ENCODE measurements at regions not wholly inside any gene's neighbourhood (a gene's known extent, or its start where the extent isn't known, plus 50 kb on each side); places are given as distances from the start of the nearest gene placed in this dataset.

DNA sequence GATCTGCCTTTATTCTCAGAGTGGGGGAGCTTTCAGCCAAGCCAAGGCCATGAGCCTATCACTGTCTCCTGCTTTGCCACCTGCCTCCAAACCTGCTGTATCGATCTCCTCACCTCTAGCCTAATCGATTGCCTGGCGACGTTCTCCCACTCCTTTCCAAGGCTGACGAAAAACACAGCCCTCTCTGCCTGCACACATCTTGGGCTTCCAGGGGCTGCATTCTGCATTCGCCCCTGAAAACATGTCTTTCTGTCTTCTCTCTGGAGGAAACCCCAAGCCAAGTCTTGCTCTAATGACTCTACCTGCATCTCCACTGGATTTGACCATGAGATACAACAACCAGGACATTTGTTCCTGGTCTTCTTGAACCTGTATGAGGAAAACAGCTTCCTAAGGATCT is 540.7 kb downstream of the BCL11B start:
- no peak for DNase-seq (ENCODE audit: low spot score)
- Mint-ChIP-seq H3K9me3 (peaks cover 28% of the 10 kb centered on the region), H3K36me3 (no peaks in the 10 kb centered on the region), H3K4me3 (no peak overlapping the region), H3K4me1 (no peaks in the 10 kb centered on the region), H3K27me3 (ENCODE audit: low read depth) (no peaks in the 10 kb centered on the region), H3K27ac (no peak overlapping the region)
- no peak for ATAC-seq
- TF ChIP-seq ZNF317 (CRISPR knock-in tag; IDR thresholded peaks at IDR 0.05; ENCODE audit: borderline replicate concordance, low read depth), result no peak
- no peak for TF ChIP-seq MYBL2 (CRISPR knock-in tag; IDR thresholded peaks at IDR 0.05)
- TF ChIP-seq, protein P1, sequence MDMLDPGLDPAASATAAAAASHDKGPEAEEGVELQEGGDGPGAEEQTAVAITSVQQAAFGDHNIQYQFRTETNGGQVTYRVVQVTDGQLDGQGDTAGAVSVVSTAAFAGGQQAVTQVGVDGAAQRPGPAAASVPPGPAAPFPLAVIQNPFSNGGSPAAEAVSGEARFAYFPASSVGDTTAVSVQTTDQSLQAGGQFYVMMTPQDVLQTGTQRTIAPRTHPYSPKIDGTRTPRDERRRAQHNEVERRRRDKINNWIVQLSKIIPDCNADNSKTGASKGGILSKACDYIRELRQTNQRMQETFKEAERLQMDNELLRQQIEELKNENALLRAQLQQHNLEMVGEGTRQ (CRISPR knock-in tag; IDR thresholded peaks at IDR 0.05), result no peak
- TF ChIP-seq, protein P2, sequence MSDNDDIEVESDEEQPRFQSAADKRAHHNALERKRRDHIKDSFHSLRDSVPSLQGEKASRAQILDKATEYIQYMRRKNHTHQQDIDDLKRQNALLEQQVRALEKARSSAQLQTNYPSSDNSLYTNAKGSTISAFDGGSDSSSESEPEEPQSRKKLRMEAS (CRISPR knock-in tag; IDR thresholded peaks at IDR 0.05), result no peak
- TF ChIP-seq ZNF232 (CRISPR knock-in tag; IDR thresholded peaks at IDR 0.05), result no peak
- no peak for TF ChIP-seq CREB1 (CRISPR knock-in tag; IDR thresholded peaks at IDR 0.05)
- ChIA-PET CTCF (no interaction called here), POLR2A (no interaction called here)

DNA sequence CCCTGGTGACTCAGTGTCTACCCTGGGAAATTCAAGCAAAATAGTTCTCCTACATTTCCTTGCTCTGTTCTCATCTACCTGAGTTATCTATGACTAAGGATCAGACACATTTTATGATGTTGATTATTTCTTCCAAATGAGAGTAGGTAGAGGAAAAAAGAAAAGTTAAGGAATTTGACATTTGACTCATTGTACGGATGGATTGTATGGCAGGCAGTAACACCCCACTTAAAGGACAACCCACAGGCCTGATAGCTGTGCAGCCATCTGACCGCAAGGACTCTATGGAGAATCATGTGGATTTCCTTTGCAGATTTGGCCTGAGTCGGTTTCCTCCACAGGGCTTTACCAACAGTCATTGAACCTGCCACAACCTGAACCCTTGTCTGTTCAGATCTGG is 540.3 kb downstream of the BCL11B start:
- ATAC-seq (no peak), DNase-seq (ENCODE audit: low spot score) (no peak)
- peaks cover 28% of the 10 kb centered on the region for H3K9me3 Mint-ChIP-seq
- no peaks in the 10 kb centered on the region for H3K36me3 Mint-ChIP-seq
- no peak overlapping the region for H3K4me3 Mint-ChIP-seq
- TF ChIP-seq SMAD4 (CRISPR knock-in tag; IDR thresholded peaks at IDR 0.05) (no peak), TEAD4 (CRISPR knock-in tag; IDR thresholded peaks at IDR 0.05) (no peak), SOX15 (CRISPR knock-in tag; IDR thresholded peaks at IDR 0.05) (no peak), MXD4 (CRISPR knock-in tag; IDR thresholded peaks at IDR 0.05; ENCODE audit: borderline replicate concordance) (no peak), JAZF1 (CRISPR knock-in tag; IDR thresholded peaks at IDR 0.05) (no peak), OVOL2 (CRISPR knock-in tag; IDR thresholded peaks at IDR 0.05; ENCODE audit: borderline replicate concordance) (no peak), ZNF219 (CRISPR knock-in tag; IDR thresholded peaks at IDR 0.05; ENCODE audit: borderline replicate concordance) (no peak), TEAD1 (CRISPR knock-in tag; IDR thresholded peaks at IDR 0.05) (no peak), ZBTB21 (CRISPR knock-in tag; IDR thresholded peaks at IDR 0.05; ENCODE audit: borderline replicate concordance) (no peak)
- TF ChIP-seq, protein P3, sequence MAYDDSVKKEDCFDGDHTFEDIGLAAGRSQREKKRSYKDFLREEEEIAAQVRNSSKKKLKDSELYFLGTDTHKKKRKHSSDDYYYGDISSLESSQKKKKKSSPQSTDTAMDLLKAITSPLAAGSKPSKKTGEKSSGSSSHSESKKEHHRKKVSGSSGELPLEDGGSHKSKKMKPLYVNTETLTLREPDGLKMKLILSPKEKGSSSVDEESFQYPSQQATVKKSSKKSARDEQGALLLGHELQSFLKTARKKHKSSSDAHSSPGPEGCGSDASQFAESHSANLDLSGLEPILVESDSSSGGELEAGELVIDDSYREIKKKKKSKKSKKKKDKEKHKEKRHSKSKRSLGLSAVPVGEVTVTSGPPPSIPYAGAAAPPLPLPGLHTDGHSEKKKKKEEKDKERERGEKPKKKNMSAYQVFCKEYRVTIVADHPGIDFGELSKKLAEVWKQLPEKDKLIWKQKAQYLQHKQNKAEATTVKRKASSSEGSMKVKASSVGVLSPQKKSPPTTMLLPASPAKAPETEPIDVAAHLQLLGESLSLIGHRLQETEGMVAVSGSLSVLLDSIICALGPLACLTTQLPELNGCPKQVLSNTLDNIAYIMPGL (CRISPR knock-in tag; IDR thresholded peaks at IDR 0.05), result no peak
- TF ChIP-seq, protein P4, sequence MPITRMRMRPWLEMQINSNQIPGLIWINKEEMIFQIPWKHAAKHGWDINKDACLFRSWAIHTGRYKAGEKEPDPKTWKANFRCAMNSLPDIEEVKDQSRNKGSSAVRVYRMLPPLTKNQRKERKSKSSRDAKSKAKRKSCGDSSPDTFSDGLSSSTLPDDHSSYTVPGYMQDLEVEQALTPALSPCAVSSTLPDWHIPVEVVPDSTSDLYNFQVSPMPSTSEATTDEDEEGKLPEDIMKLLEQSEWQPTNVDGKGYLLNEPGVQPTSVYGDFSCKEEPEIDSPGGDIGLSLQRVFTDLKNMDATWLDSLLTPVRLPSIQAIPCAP (CRISPR knock-in tag; IDR thresholded peaks at IDR 0.05), result no peak
- TF ChIP-seq, protein P5, sequence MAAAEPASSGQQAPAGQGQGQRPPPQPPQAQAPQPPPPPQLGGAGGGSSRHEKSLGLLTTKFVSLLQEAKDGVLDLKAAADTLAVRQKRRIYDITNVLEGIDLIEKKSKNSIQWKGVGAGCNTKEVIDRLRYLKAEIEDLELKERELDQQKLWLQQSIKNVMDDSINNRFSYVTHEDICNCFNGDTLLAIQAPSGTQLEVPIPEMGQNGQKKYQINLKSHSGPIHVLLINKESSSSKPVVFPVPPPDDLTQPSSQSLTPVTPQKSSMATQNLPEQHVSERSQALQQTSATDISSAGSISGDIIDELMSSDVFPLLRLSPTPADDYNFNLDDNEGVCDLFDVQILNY (CRISPR knock-in tag; IDR thresholded peaks at IDR 0.05), result no peak
- TF ChIP-seq, protein P6, sequence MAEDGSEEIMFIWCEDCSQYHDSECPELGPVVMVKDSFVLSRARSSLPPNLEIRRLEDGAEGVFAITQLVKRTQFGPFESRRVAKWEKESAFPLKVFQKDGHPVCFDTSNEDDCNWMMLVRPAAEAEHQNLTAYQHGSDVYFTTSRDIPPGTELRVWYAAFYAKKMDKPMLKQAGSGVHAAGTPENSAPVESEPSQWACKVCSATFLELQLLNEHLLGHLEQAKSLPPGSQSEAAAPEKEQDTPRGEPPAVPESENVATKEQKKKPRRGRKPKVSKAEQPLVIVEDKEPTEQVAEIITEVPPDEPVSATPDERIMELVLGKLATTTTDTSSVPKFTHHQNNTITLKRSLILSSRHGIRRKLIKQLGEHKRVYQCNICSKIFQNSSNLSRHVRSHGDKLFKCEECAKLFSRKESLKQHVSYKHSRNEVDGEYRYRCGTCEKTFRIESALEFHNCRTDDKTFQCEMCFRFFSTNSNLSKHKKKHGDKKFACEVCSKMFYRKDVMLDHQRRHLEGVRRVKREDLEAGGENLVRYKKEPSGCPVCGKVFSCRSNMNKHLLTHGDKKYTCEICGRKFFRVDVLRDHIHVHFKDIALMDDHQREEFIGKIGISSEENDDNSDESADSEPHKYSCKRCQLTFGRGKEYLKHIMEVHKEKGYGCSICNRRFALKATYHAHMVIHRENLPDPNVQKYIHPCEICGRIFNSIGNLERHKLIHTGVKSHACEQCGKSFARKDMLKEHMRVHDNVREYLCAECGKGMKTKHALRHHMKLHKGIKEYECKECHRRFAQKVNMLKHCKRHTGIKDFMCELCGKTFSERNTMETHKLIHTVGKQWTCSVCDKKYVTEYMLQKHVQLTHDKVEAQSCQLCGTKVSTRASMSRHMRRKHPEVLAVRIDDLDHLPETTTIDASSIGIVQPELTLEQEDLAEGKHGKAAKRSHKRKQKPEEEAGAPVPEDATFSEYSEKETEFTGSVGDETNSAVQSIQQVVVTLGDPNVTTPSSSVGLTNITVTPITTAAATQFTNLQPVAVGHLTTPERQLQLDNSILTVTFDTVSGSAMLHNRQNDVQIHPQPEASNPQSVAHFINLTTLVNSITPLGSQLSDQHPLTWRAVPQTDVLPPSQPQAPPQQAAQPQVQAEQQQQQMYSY (CRISPR knock-in tag; IDR thresholded peaks at IDR 0.05), result no peak
- TF ChIP-seq, protein P7, sequence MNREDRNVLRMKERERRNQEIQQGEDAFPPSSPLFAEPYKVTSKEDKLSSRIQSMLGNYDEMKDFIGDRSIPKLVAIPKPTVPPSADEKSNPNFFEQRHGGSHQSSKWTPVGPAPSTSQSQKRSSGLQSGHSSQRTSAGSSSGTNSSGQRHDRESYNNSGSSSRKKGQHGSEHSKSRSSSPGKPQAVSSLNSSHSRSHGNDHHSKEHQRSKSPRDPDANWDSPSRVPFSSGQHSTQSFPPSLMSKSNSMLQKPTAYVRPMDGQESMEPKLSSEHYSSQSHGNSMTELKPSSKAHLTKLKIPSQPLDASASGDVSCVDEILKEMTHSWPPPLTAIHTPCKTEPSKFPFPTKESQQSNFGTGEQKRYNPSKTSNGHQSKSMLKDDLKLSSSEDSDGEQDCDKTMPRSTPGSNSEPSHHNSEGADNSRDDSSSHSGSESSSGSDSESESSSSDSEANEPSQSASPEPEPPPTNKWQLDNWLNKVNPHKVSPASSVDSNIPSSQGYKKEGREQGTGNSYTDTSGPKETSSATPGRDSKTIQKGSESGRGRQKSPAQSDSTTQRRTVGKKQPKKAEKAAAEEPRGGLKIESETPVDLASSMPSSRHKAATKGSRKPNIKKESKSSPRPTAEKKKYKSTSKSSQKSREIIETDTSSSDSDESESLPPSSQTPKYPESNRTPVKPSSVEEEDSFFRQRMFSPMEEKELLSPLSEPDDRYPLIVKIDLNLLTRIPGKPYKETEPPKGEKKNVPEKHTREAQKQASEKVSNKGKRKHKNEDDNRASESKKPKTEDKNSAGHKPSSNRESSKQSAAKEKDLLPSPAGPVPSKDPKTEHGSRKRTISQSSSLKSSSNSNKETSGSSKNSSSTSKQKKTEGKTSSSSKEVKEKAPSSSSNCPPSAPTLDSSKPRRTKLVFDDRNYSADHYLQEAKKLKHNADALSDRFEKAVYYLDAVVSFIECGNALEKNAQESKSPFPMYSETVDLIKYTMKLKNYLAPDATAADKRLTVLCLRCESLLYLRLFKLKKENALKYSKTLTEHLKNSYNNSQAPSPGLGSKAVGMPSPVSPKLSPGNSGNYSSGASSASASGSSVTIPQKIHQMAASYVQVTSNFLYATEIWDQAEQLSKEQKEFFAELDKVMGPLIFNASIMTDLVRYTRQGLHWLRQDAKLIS (CRISPR knock-in tag; IDR thresholded peaks at IDR 0.05; ENCODE audit: borderline replicate concordance), result no peak
- no peaks in the 10 kb centered on the region for H3K27me3 Mint-ChIP-seq (ENCODE audit: low read depth)
- H3K4me1 Mint-ChIP-seq, result no peaks in the 10 kb centered on the region
- H3K27ac Mint-ChIP-seq, result no peak overlapping the region
- ChIA-PET CTCF (no interaction called here), POLR2A (no interaction called here)

Measured in WTC11 (cell line).